WTC11 (cell line): ENCODE measurements at regions not wholly inside any gene's neighbourhood (a gene's known extent, or its start where the extent isn't known, plus 50 kb on each side); places are given as distances from the start of the nearest gene placed in this dataset.
"Not testable (repeated sequence)": the region's sequence is repeated elsewhere in the genome, so short reads cannot be mapped to it uniquely, and the experiment has no call there.

Experiments
- ATAC-seq: fragments of 200-7000 bp; cut with Tn5 transposase; 2 replicates; pipeline ENCODE4 v1.10.0; 2021; ENCODE audit warnings: mild to moderate bottlenecking, moderate library complexity
- CTCF ChIA-PET: fragments of 300-600 bp; sonication (Branson Sonifier 250); formaldehyde crosslinking; loops from one replicate; lab custom pipeline; 2021; ENCODE audit warnings: antibody characterized with exemption; lab: Charles Lee
- POLR2A ChIA-PET: fragments of 350-600 bp; sonication (Branson Sonifier 250); formaldehyde crosslinking; loops from one replicate; lab custom pipeline; 2021; ENCODE audit warnings: antibody characterized with exemption; lab: Charles Lee
- DNase-seq: peaks from one replicate; pipeline ENCODE4 v3.0.0; 2021; ENCODE audit warnings: low spot score
- H3K27ac Mint-ChIP-seq: 2 replicates; pipeline ENCODE4 v1.8.0; 2021; ENCODE audit warnings: mixed read lengths
- H3K27me3 Mint-ChIP-seq: 2 replicates; pipeline ENCODE4 v1.8.0; 2021; ENCODE audit warnings: low read depth, mild to moderate bottlenecking, moderate library complexity, mixed read lengths
- H3K36me3 Mint-ChIP-seq: 2 replicates; pipeline ENCODE4 v1.8.0; 2021; ENCODE audit warnings: mixed read lengths
- H3K4me1 Mint-ChIP-seq: 2 replicates; pipeline ENCODE4 v1.8.0; 2022; ENCODE audit warnings: mixed read lengths
- H3K4me3 Mint-ChIP-seq: 2 replicates; pipeline ENCODE4 v1.8.0; 2021; ENCODE audit warnings: mild to moderate bottlenecking, moderate library complexity, mixed read lengths
- H3K9me3 Mint-ChIP-seq: 2 replicates; pipeline ENCODE4 v1.8.0; 2021; ENCODE audit warnings: mixed read lengths
- ESRRA ChIP-seq: sonication (generic); formaldehyde crosslinking; IDR thresholded peaks from 2 replicates; pipeline ENCODE4 v1.8.1; 2022; ENCODE audit warnings: mild to moderate bottlenecking, missing genetic modification reagents, borderline replicate concordance
- FOXP1 ChIP-seq: sonication (generic); formaldehyde crosslinking; IDR thresholded peaks from 2 replicates; pipeline ENCODE4 v1.8.0; 2022; ENCODE audit warnings: missing genetic modification reagents, mild to moderate bottlenecking, moderate library complexity, borderline replicate concordance
- SMAD3 ChIP-seq: sonication (generic); formaldehyde crosslinking; IDR thresholded peaks from 2 replicates; pipeline ENCODE4 v1.8.0; 2022; ENCODE audit warnings: missing genetic modification reagents, mild to moderate bottlenecking, borderline replicate concordance
- SP1 ChIP-seq: sonication (generic); formaldehyde crosslinking; conservative IDR thresholded peaks from 2 replicates; pipeline ENCODE4 v1.8.1; 2022; ENCODE audit warnings: missing genetic modification reagents
- ZNF671 ChIP-seq: fragments of 250-450 bp; sonication (Bioruptor Pico); IDR thresholded peaks from 2 replicates; pipeline ENCODE4 v1.8.0; 2021; ENCODE audit warnings: mild to moderate bottlenecking
- TF ChIP-seq, protein P1 (sequence below): fragments of 200-600 bp; IDR thresholded peaks from 2 replicates; pipeline ENCODE4 v1.8.0; 2022; ENCODE audit warnings: antibody characterized with exemption

DNA sequence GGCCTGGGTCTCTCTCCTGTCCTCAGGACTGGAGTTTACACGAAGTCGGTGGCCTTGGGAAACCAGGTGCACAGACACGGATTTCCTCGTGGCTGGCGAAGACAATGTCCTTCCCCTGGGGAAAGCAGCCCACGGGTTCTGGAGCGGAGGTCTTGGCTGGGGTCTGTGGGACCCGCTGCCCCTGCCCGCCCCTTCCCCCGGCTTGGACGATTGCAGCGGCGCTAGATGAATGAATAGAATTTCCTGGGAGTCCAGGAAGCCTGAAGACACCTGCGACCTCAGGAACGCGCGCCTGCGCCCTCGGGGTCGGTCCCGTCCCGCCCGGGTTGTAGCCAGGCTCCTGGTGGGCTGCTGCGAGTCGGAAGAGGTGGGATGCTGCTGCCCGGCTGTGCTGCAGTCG, 564.7 kb downstream of the TSPY10 start:
- no peak for ATAC-seq
- Mint-ChIP-seq H3K4me3 (no peak overlapping the region), H3K36me3 (peaks cover 39% of the 10 kb centered on the region), H3K9me3 (peaks cover 51% of the 10 kb centered on the region), H3K27me3 (peaks cover 10% of the 10 kb centered on the region; the same call in 1 of the 2 replicates)
- CTCF ChIA-PET: no interaction called here
- no peak for DNase-seq
- TF ChIP-seq, protein P1, sequence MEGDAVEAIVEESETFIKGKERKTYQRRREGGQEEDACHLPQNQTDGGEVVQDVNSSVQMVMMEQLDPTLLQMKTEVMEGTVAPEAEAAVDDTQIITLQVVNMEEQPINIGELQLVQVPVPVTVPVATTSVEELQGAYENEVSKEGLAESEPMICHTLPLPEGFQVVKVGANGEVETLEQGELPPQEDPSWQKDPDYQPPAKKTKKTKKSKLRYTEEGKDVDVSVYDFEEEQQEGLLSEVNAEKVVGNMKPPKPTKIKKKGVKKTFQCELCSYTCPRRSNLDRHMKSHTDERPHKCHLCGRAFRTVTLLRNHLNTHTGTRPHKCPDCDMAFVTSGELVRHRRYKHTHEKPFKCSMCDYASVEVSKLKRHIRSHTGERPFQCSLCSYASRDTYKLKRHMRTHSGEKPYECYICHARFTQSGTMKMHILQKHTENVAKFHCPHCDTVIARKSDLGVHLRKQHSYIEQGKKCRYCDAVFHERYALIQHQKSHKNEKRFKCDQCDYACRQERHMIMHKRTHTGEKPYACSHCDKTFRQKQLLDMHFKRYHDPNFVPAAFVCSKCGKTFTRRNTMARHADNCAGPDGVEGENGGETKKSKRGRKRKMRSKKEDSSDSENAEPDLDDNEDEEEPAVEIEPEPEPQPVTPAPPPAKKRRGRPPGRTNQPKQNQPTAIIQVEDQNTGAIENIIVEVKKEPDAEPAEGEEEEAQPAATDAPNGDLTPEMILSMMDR: no peak
- no peak for TF ChIP-seq FOXP1 (CRISPR knock-in tag)
- no peak for TF ChIP-seq SMAD3
- TF ChIP-seq SP1 (CRISPR knock-in tag): no peak
- TF ChIP-seq ZNF671: no peak
- no peak for TF ChIP-seq ESRRA (CRISPR knock-in tag)
- TF ChIP-seq, all 79 proteins: peak for 0
- no peaks in the 10 kb centered on the region for H3K4me1 Mint-ChIP-seq
- no peak overlapping the region for H3K27ac Mint-ChIP-seq
- POLR2A ChIA-PET: no interaction called here

DNA sequence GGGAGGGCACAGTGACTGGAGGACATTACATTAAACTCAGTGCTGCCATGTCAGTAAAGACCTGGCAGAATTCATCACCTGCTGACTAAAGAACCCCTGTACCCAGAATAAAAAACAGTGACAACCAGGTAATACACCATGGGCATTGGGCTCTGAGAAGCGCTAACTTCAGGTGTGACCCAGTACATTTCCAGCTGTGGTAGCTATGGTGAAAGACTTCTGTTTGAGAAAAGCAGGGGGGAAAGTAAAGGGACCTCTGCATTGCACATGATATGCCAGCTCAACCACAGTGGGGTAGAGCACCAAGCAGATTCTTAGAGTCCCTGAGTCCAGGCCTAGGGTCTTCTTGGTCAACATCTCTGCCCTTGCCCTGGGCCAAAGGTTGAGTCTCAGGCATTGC, 578.6 kb downstream of the TSPY10 start:
- peaks cover 73% of the 10 kb centered on the region for H3K9me3 Mint-ChIP-seq
- H3K4me1 Mint-ChIP-seq, ATAC-seq, H3K4me3 Mint-ChIP-seq, CTCF ChIA-PET, H3K27ac Mint-ChIP-seq, DNase-seq, POLR2A ChIA-PET: not testable (repeated sequence)
- peaks cover 41% of the 10 kb centered on the region for H3K36me3 Mint-ChIP-seq
- peaks cover 13% of the 10 kb centered on the region for H3K27me3 Mint-ChIP-seq
